Stimulated activated naive CD4-positive, alpha-beta T cell (primary cell): ENCODE measurements at regions not wholly inside any gene's neighbourhood (a gene's known extent, or its start where the extent isn't known, plus 50 kb on each side); places are given as distances from the start of the nearest gene placed in this dataset.

Experiments
- DNase-seq, 6 experiments: peaks; one replicate each; lab custom pipeline; 2025; lab: John Stamatoyannopoulos, UW

DNA sequence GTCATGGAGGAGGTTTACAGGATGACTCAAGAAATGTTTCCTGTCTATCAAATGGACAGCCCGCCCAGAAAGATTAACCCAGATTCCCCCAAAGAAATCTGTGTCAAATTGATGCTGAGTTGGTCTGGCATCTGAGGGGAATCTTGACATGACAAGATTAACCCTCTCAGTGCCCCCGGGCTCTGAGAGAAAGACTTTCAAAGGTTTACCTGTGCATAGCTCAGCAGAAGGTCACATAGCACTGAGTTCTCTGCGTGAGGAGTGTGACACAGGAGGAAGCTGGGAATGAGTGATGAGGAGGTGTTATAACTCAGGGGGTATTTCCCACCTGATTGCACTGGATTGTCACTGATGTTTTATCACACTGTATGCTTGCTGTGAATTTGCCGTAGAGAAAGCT is 601.2 kb downstream of the DHX35 start:
- DNase-seq, result no peak

DNA sequence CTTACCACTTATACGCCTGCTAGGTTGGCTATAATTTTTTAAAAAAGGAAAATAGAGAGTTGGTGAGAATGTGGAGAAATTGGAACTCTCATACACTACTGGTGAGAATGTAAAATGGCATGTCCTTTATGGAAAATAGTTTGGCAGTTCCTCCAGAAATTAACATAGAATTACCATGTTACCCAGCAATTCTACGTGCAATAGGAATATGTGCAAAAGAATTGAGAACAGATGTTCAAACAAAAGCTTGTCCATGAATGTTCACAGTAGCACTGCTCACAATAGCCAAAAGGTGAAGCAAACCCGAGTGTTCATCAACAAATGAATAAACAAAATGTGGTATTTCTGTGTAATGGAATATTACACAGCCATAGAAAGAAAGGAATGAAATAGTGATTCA is 592.2 kb downstream of the DHX35 start:
- DNase-seq, result no peak

DNA sequence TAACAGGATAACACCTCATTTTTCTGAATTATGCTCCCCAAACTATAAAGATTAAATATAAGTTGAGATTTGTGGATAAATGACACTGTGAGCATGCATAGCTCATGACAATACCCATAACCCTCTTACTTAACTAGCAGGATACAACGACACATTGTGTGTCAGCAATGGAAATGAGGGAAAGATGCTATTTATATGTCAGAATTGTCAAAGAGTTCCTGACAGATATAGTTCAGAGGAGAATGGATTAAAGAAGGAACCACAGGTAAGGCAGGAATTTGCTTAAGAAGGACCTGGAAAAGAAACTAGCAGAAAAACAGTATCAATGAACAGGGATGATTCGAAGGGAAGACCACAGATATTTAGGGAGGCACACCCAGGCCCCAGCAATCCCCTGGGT is 591.0 kb downstream of the DHX35 start:
- DNase-seq, result no peak

DNA sequence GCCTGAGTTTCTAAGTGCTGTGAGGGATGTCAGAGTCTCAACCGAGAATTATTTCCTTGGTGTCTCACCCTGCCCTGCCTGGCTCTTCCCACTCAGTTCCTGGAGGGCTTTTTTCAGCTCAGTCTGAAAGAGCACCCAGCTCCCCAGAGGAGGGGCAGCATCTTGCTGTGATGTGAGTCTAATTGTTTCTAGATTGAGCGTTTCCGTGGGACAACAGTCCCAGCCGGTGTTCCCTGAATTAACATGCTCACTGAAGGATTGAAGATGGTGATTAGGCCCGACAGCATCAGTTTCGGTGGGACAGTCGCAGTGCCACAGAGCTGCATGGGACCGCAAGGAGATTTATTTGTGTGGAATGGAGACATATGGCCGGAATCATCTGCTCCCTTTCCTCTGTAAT is 587.6 kb downstream of the DHX35 start:
- no peak for DNase-seq

DNA sequence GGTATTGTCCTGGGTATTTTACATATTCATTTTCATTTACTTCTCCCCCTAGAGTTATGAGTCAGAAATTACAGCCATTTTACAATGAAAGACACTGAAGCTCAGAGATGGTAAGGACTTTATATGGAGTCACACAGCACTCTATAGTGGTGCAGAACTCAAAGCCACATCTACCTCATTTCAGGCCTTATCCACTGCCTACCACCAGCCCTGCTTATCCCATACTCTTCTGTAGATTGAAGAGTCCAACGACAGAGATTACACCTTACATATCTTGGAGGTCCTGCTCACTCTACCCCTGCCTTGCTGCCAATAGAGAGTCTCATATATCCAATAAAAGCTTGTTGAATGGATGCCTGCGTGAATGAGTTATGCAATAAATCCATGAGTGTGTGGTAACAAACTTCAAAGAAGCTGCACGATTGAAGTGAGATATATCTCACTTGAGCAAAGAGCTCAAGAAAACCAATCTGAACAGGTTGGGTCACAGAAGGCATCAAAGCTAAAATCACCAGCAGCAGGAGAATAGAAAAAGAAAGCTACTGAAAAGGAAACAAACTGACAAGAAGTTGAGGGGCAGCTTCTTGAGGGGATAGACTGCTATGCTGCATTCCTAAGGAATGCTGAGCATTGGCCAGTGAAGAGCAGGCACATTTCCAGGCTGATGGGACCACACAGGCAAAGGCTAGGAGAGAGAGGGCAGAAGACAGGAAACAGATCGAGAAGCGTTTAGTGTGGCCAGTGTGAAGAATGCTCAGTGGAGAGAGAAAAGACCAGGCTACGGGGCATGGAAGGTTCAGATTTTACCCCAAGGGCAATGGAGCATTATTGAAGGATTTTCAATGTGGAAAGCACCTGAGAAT is 585.6 kb downstream of the DHX35 start:
- no peak for DNase-seq

DNA sequence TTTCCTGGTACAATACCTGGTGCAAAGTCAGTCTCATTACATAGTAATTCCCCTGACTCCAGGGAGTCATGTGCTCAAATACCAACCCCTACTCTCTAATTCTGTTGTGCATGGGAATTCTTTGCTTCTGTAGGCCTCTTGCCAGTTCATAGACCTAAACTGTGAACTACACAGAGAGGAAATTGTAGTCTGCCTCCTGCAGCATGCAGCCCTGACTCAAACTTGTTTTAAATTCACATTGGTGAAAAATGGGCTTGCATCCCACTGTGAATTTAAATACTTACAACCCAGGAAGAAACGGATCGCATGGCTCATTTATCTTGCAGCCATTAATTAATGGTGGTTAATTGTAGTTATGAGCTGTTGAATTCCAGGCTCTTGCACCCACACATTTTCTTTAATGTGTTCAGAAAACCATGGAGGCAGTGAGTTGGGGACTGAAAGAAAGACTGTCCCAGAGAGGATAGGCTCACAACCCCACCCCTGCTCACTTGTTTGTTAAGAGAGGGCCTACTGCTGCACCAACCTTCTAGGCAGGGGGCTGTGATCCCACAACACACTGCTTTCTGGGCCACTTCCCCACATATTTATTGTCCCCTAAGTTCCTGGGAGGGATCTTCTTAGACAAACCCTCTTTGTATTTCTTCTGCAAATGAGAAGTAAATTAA is 579.1 kb downstream of the DHX35 start:
- no peak for DNase-seq

DNA sequence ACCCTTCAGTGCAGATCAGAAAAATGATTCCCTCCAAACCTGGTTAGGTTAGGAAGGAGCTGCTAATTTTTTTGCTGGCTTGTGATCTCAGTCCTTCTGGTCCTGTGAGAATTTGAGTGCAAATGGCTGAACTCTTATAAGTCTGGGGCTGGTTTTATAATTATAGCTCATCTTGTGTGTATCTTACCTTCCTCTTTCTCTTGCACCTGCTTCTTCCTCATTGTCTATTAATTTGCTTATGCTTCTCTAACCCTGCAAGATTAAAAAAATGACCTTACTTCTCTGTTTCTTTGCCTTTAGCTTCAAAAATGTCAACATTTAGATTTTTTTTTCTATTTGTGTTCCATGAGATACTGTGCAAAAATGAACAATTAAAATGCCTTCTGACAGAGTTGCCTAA is 576.2 kb downstream of the DHX35 start:
- DNase-seq, result no peak

DNA sequence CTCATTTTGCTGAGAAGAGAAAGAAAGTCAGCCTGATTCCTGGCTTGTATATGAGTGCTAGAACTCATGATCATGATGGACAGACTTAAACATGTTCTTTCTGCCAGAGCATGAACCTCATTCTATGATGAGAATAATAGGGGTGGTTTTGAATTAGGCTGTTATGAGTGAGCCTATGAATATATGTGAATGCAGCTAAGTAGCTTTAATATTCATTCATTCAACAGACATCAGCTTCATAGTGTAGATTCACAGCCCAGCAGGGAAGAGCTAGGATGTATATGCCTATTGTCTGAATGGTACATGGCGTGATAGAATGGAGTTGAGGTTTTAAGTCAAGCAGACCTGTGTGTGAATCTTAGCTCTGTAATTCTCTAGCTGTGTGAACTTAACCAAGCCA is 573.2 kb downstream of the DHX35 start:
- no peak for DNase-seq

DNA sequence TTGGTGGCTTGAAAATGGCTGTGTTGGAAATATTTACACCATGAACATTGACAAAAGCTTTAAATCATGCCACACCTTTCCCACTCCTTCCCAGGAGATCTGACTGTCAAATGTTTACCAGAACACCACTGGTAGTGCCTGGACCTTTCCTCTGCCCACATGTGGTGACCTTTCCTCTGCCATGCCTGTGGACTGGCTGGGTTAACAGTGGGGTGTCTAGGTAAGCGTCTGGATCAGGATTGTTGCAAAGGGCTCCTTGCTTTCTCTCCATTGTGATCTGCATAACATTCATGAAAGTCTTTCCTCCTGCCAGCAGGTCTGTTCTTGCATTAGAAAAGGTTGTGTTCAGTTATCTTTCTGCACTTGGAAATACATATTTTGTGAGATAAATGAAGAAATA is 572.7 kb downstream of the DHX35 start:
- no peak for DNase-seq

DNA sequence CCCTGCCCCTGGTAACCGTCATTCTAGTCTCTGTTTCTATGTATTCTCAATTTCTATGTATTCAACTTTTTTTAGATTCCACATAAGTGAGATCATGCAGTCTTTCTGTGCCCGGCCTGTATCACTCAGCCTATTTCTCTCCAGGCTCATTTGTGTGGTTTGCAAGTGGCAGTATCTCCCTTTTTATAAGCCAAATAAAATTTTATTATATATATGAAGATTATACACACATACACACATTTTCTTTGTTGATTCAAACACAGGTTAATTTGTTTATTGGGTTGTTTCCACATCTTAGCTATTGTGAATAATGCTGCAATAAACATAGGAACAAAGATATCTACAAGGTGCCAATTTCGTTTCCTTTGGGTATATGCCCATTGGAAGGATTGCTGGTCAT is 571.7 kb downstream of the DHX35 start:
- no peak for DNase-seq

DNA sequence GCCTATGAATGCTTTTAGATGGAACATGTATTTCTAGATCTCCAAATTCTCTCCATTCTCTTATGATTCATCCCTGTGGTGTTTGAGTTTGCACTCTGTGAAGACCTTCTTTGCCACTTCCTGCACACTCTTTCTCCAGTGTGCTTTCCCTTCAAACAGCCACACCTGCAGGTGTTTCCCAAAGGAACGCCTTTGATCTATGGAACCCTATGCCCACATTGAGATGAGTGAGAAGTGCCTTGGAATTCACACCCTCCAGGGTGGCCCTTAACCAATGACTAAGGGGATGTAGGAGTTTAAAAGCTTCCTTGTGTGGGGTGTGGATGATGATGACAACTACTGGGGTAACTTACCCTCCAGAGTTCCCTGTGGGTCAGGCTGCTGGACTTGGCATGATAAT is 570.1 kb downstream of the DHX35 start:
- DNase-seq, result no peak

DNA sequence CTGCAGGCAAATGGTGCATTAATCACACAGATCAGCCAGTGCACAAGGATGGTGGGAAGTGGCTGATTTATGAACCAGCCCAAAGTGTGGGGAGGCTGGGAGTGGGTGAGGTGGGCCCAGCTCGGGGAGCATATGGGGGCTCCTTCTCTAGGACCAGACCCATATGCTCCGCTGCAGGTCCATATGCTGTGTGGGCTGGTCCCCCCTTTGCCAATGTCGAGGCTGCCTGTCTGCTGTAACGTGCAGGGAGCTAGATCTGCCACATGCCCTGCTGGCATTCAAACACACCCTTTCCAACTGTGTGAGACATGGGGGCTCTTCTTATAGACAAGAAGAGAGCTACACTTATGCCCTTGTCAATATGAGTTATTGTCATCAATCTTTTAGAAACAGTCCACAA is 566.3 kb downstream of the DHX35 start:
- no peak for DNase-seq

DNA sequence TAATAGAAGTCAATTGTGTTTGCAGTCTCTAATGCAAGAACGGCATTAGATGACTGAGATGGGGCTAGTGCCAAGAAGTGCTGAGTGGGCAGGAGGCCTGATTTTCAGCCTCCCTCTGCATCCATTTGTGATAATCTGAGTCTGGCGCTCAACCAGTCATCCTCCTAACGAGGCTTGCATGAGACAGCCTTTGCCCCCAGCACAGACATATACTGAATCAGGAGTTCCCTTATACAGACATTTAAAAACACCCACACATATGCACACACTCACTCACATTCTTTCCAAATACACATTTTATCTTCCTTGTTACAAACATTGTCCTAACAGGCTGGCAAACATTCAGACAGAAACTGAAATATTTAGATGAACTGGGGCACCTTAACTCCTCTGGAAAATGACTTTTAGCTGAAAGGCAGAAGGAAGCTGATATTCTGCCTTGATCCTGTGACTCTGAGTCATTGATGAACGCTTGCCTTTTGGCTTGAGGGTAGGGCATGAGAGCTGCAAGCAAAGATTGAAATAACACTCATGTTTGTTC is 562.3 kb downstream of the DHX35 start:
- DNase-seq, result no peak

DNA sequence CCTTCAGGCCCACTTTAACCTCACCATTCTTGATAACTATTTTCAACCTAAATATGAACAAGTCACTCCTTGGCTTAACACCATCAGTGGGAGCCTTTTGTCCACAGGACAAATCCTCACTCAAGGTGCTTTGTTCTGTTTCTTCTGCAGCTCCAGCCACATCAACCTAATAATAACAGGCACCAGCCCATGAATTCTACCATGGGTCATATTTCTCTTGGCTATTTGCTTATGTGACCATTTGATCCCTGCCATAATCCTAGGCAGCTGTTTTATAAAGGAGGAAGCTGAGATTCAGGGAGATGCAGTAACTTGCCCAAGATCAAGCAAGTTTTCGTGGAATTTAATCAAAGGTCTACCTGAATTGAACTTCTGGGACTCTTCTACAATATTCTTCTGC is 561.3 kb downstream of the DHX35 start:
- DNase-seq, result no peak

DNA sequence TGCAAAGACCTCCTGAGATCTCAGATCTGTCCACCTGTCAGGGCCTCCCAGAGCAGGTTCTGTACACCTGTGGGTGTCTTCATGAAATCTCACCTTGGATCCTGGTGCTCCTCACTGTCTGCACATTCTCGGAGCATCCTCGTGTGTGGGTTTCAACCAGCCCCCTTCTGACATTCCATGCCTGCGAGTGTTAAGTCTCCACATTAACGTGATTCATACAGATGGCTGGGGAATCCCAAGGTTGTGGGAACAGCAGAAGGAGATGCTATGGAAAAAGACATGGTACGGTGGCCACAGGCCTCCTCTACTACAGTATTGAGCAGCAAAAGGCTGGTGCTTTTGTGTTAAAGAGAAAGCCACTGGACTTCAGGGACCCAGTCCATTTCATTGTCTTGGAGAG is 556.5 kb downstream of the DHX35 start:
- DNase-seq, result no peak

DNA sequence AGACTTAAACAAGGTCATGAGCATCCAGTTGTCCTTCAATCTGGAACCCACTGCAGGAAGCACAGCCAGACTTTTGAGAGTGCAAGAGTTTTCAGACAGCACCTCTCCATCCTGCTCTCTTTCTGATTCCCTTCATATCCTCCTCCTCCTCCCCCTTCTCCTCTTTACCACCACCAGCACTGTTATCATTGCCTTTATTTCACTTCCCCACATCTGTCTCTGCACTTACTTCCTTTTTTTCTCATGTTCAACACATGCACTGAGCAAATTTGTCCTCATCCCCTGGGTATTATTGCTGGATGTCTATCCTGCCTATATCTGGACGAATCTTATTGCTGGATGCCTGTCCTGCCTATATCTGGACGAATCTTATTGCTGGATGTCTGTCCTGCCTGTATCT is 554.8 kb downstream of the DHX35 start:
- DNase-seq, result no peak

DNA sequence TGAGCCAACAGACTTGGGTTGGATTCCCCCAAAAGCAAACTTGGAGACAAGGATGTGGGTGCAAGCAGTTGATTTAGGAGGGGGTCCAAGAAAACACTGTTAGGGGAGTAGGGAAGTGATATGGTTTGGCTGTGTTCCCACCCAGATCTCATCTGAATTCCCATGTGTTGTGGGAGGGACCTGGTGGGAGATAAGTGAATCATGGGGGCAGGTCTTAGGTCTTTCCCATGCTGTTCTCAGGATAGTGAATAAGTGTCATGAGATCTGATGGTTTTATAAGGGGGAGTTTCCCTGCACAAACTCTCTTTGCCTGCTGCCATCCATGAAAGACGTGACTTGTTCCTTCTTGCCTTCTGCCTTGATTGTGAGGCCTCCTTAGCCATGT is 542.6 kb downstream of the DHX35 start:
- no peak for DNase-seq

DNA sequence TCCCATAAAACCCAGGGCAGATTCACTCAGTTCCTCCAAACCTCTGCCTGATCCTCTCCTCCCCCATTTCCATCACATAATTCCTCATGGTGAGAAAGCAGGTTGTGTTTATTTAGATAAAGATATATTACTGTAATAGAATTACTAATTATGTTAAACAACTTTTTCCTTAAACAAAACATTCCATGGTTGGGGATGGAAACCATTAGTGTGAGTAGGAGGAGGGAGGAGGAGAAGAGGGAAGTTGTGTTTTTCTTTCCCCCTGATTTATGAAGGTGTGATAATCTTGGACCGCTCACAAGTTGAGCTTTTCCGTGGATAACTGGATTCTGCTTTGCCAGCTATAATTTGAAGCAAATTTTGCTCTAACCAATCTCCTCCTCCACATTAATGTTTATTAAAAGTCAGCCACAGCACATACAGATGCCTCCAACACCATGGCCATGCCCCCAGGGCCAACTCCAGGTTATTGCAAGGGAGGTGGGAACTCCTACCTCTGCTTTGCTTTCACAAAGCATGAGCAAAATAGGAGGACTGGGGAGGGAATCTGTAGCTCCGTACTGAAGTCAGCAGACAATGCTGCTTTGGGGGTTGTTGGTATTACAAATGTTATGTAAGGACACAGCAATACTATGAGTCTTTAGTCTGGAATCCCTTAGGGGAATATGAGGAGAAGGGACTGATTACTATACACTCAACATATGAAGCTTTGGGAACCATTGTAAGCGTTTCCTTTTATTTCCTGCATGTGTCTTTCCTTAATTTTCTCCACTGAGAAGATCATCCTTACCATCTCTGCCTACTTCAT is 542.0 kb downstream of the DHX35 start:
- no peak for DNase-seq

DNA sequence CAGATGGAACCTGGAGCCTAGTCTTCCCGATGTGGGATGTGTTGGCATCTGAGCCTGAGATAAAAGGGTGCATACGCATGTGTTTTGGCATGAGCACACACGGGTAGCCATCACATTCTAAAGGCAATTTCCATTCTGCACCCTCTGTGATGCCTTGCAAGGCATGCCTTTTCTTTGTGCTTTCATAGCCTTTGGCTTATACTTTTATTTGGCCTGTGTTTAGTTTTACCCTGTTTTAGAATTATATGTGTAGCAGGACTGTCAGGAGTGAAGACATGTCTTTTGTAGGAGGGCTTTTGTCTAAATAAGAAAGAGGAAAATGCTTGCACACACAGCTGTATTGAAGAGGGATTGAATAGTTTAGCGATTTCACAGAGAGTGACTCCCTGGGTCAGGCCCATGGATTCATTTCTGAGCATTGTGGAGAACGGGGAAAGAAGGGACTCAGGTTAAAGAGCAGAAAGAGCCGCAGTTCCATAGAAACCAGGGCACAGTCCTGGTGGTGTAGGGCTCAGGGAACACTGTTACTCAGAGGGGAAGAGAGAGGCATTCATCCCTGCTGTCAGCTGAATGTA is 530.2 kb downstream of the DHX35 start:
- no peak for DNase-seq

DNA sequence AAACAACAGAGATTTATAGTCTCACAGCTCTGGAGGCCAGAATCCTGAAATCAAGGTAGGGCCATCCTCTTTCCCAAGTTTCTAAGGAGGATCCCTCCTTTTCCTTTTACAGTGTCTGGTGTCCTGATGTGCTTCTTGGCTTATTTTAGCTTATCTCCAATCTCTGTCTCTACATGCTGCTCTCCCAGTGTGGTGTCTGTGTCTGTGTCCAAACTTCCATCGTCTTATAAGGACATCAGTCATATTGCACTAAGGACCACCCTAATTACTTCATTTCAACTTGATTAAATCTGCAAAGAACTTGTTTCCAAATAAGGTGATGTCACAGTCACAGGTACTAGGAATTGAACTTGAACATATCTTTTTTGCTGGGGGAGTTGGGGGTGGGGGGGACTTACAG is 529.6 kb downstream of the DHX35 start:
- no peak for DNase-seq

DNA sequence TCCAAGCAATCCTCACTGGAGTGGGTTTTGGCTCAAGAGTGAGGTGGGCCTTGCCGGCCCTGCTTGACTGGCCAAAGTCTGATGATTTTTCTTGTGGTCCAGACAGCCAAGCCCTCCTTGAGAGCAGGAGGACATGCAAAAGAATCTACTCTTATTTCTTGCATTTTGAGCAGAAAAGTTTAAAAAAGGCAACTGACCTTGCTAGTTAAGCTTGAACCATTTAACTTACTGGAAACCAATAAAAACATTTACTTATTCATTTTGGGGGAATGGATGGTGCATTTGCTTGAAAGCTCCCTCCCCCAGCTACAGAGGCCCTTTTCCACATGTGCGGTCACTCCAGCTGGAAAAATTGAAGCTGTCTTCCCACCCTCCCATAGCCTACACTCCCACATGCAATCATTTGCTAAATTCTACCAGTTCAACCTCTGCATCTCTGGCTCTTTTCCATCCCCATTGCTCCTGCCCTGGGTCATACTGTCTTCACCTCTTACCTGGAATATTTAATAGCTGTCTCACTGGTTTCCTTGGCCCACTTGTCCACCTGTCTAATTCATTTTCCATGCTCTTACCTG is 527.9 kb downstream of the DHX35 start:
- DNase-seq, result no peak
